DOHH2 (cell line): ENCODE measurements at regions not wholly inside any gene's neighbourhood (a gene's known extent, or its start where the extent isn't known, plus 50 kb on each side); places are given as distances from the start of the nearest gene placed in this dataset.

Source experiments
- H3F3A ChIP-seq: fragments of 200-600 bp; sonication (generic), shearing (Covaris generic); 2 replicates; pipeline ENCODE4 v1.6.0; 2016; ENCODE audit warnings: antibody characterized with exemption, mild to moderate bottlenecking; ENCODE audit not compliant: control insufficient read depth, insufficient read depth
- H3K27ac ChIP-seq: fragments of 200-600 bp; sonication (generic); 2 replicates; pipeline ENCODE4 v1.5.1; 2014; ENCODE audit warnings: low read depth, mild to moderate bottlenecking, low read length, moderate library complexity
- H3K27me3 ChIP-seq: fragments of 200-600 bp; sonication (generic); 2 replicates; pipeline ENCODE4 v1.6.1; 2014; ENCODE audit warnings: mild to moderate bottlenecking, low read length, mixed read lengths; ENCODE audit not compliant: control insufficient read depth
- H3K36me3 ChIP-seq: fragments of 200-600 bp; sonication (generic); 2 replicates; pipeline ENCODE4 v1.6.1; 2014; ENCODE audit warnings: mild to moderate bottlenecking, low read length, moderate library complexity, mixed read lengths; ENCODE audit not compliant: control insufficient read depth
- H3K4me1 ChIP-seq: fragments of 200-600 bp; sonication (generic); 2 replicates; pipeline ENCODE4 v1.6.1; 2014; ENCODE audit warnings: mild to moderate bottlenecking, low read length, mixed read lengths; ENCODE audit not compliant: control insufficient read depth
- H3K4me2 ChIP-seq: fragments of 200-600 bp; sonication (generic); 2 replicates; pipeline ENCODE4 v1.6.0; 2014; ENCODE audit warnings: mild to moderate bottlenecking, low read length, moderate library complexity
- H3K4me3 ChIP-seq: fragments of 200-600 bp; sonication (generic); 2 replicates; pipeline ENCODE4 v1.5.1; 2014; ENCODE audit warnings: mild to moderate bottlenecking, low read length, mixed read lengths
- H3K79me2 ChIP-seq: fragments of 200-600 bp; sonication (generic); 2 replicates; pipeline ENCODE4 v1.6.1; 2014; ENCODE audit warnings: mild to moderate bottlenecking, low read length, mixed read lengths; ENCODE audit not compliant: control insufficient read depth
- H3K9me2 ChIP-seq: fragments of 200-600 bp; sonication (generic); replicated peaks from 2 replicates; pipeline ENCODE4 v1.6.1; 2014; ENCODE audit warnings: mild to moderate bottlenecking, low read length, mixed read lengths; ENCODE audit not compliant: control insufficient read depth
- H3K9me3 ChIP-seq: fragments of 200-600 bp; sonication (generic); 2 replicates; pipeline ENCODE4 v1.6.1; 2014; ENCODE audit warnings: antibody characterized with exemption, low read length, mixed read lengths; ENCODE audit not compliant: control insufficient read depth, insufficient read depth
- H4K20me1 ChIP-seq: fragments of 200-600 bp; sonication (generic); 2 replicates; pipeline ENCODE4 v1.6.0; 2014; ENCODE audit warnings: low read depth, mild to moderate bottlenecking, antibody characterized with exemption, low read length, moderate library complexity; ENCODE audit not compliant: control insufficient read depth, insufficient read depth
- CTCF ChIP-seq: fragments of 200-600 bp; sonication (generic); IDR thresholded peaks from one replicate; pipeline ENCODE4 v1.5.1; 2014; ENCODE audit warnings: antibody characterized with exemption, mild to moderate bottlenecking, low read depth, low read length; ENCODE audit not compliant: poor library complexity, severe bottlenecking
- EZH2phosphoT487 ChIP-seq: fragments of 200-600 bp; sonication (generic); IDR thresholded peaks from 2 replicates; pipeline ENCODE4 v1.6.1; 2017; ENCODE audit warnings: borderline replicate concordance, mild to moderate bottlenecking, antibody characterized with exemption, low read length, moderate library complexity, mixed read lengths

GRCh38 chr6:79864421-79864820 is 82.9 kb downstream of the ELOVL4 start:
- H3K27ac ChIP-seq: no peak overlapping the region
- no peaks in the 10 kb centered on the region for H3K9me2 ChIP-seq
- no peaks in the 10 kb centered on the region for H3F3A ChIP-seq
- H3K4me3 ChIP-seq: no peak overlapping the region
- no peaks in the 10 kb centered on the region for H3K9me3 ChIP-seq
- no peaks in the 10 kb centered on the region for H3K36me3 ChIP-seq
- H3K27me3 ChIP-seq: no peaks in the 10 kb centered on the region; the same call in 1 of the 2 replicates
- H3K4me2 ChIP-seq: no peak overlapping the region
- no peaks in the 10 kb centered on the region for H4K20me1 ChIP-seq
- H3K79me2 ChIP-seq: no peaks in the 10 kb centered on the region
- H3K4me1 ChIP-seq: peaks cover 1% of the 10 kb centered on the region; the same call in 1 of the 2 replicates
- TF ChIP-seq EZH2phosphoT487 (no peak), CTCF (no peak)

- no peaks in the 10 kb centered on the region for H3K9me2 ChIP-seq
- TF ChIP-seq EZH2phosphoT487 (no peak), CTCF (no peak)
- H3K4me2 ChIP-seq: no peak overlapping the region
- H3K27ac ChIP-seq: no peak overlapping the region
- no peaks in the 10 kb centered on the region for H4K20me1 ChIP-seq
- H3F3A ChIP-seq: no peaks in the 10 kb centered on the region
- no peak overlapping the region for H3K4me3 ChIP-seq
- no peaks in the 10 kb centered on the region for H3K9me3 ChIP-seq
- H3K27me3 ChIP-seq: no peaks in the 10 kb centered on the region; the same call in 1 of the 2 replicates
- no peaks in the 10 kb centered on the region for H3K4me1 ChIP-seq
- H3K36me3 ChIP-seq: no peaks in the 10 kb centered on the region
- no peaks in the 10 kb centered on the region for H3K79me2 ChIP-seq
Measured at GRCh38 chr6:79864001-79864400, 83.4 kb downstream of the ELOVL4 start.

GRCh38 chr6:79863566-79863965 is 83.8 kb downstream of the ELOVL4 start:
- no peaks in the 10 kb centered on the region; the same call in 1 of the 2 replicates for H3K27me3 ChIP-seq
- no peaks in the 10 kb centered on the region for H3K4me1 ChIP-seq
- TF ChIP-seq CTCF: no peak
- TF ChIP-seq EZH2phosphoT487: no peak

More at GRCh38 chr6:79863566-79863965, 83.8 kb downstream of the ELOVL4 start:
- Histone ChIP-seq H3K9me2 (no peaks in the 10 kb centered on the region), H4K20me1 (no peaks in the 10 kb centered on the region), H3K27ac (no peak overlapping the region), H3K4me3 (no peak overlapping the region), H3F3A (no peaks in the 10 kb centered on the region), H3K36me3 (no peaks in the 10 kb centered on the region), H3K79me2 (no peaks in the 10 kb centered on the region), H3K4me2 (no peak overlapping the region), H3K9me3 (no peaks in the 10 kb centered on the region)
